ENCODE measurements at regions not wholly inside any gene's neighbourhood (a gene's known extent, or its start where the extent isn't known, plus 50 kb on each side); places are given as distances from the start of the nearest gene placed in this dataset.
A peak's percentile ranks its signal among the peaks of the same experiment; 100 is the strongest.

GRCh38 chr1:67566803-67567377, 118.1 kb upstream of the GADD45A start:
- Histone ChIP-seq H3K4me3 (replicated peaks in 1 of 2; ENCODE audit: low read depth in 1 of 2, low read length in 2 of 2) (no peak overlapping the region), H3K79me2 (ENCODE audit: insufficient read depth, low read length) (no peaks in the 10 kb centered on the region), H3K27ac (ENCODE audit: low read depth, low read length) (no peak overlapping the region), H3K4me1 (ENCODE audit: control insufficient read depth in 1 of 2, insufficient read depth in 2 of 2, low read length in 2 of 2) (peaks cover 2 to 16% of the 10 kb centered on the region in 2 experiments; a peak in 3 of 4 replicates), H3K9me2 (ENCODE audit: insufficient read depth) (no peaks in the 10 kb centered on the region), H3K9me3 (ENCODE audit: control insufficient read depth in 1 of 2, insufficient read depth in 1 of 2, low read depth in 1 of 2, low read length in 2 of 2) (no peaks in the 10 kb centered on the region), H3K4me2 (ENCODE audit: low read length) (no peak overlapping the region), H2AFZ (ENCODE audit: low read depth, low read length, poor library complexity, severe bottlenecking) (no peak overlapping the region), H3K27me3 (ENCODE audit: insufficient read depth, low read length) (no peaks in the 10 kb centered on the region), H4K20me1 (ENCODE audit: insufficient read depth) (no peaks in the 10 kb centered on the region), H3K36me3 (ENCODE audit: control insufficient read depth in 1 of 2, insufficient read depth in 2 of 2, low read length in 2 of 2) (no peaks in the 10 kb centered on the region), H3K9ac (ENCODE audit: low read length) (no peak overlapping the region)
- ChIA-PET CTCF (no interaction called here), RAD21 (ENCODE audit: low non-redundant PET in 1 of 2, low total read pairs in 2 of 2, uncharacterized antibody in 2 of 2, unreplicated experiment in 2 of 2) (no interaction called here), POLR2A (no interaction called here)
- DNase-seq (ENCODE audit: low read depth, low spot score) (no peak), ATAC-seq (no peak)
- no TSS peak for BruUV-seq (replicated peaks)
- TF ChIP-seq ZFX (IDR thresholded peaks at IDR 0.05) (no peak), POLR2AphosphoS5 (IDR thresholded peaks at IDR 0.05; ENCODE audit: low read depth, low read length) (no peak), SP1 (IDR thresholded peaks at IDR 0.05; ENCODE audit: low read depth) (no peak), SRF (IDR thresholded peaks at IDR 0.05; ENCODE audit: low read depth) (no peak), FOSL1 (IDR thresholded peaks at IDR 0.05; ENCODE audit: low read depth) (no peak), CEBPB (IDR thresholded peaks at IDR 0.05; ENCODE audit: low read depth) (no peak)
- intact Hi-C loops (cut with micrococcal nuclease), result loop anchor here (10.0 kb wide), 1 partner anchor 118 kb away; the partner anchor contains the start of gene GADD45A

- intact Hi-C loops (cut with micrococcal nuclease), result no loop called here
- Histone ChIP-seq H3K9ac (ENCODE audit: low read length) (no peak overlapping the region), H3K27me3 (ENCODE audit: insufficient read depth, low read length) (no peaks in the 10 kb centered on the region), H4K20me1 (ENCODE audit: insufficient read depth) (no peaks in the 10 kb centered on the region), H3K4me2 (ENCODE audit: low read length) (peak overlapping the region; percentile 30), H2AFZ (ENCODE audit: low read depth, low read length, poor library complexity, severe bottlenecking) (no peak overlapping the region), H3K79me2 (ENCODE audit: insufficient read depth, low read length) (no peaks in the 10 kb centered on the region), H3K4me3 (replicated peaks in 1 of 2; ENCODE audit: low read depth in 1 of 2, low read length in 2 of 2) (no peak overlapping the region), H3K9me3 (ENCODE audit: control insufficient read depth in 1 of 2, insufficient read depth in 1 of 2, low read depth in 1 of 2, low read length in 2 of 2) (no peaks in the 10 kb centered on the region), H3K9me2 (ENCODE audit: insufficient read depth) (no peaks in the 10 kb centered on the region), H3K27ac (ENCODE audit: low read depth, low read length) (no peak overlapping the region), H3K36me3 (ENCODE audit: control insufficient read depth in 1 of 2, insufficient read depth in 2 of 2, low read length in 2 of 2) (no peaks in the 10 kb centered on the region), H3K4me1 (ENCODE audit: control insufficient read depth in 1 of 2, insufficient read depth in 2 of 2, low read length in 2 of 2) (peaks cover 0 to 12% of the 10 kb centered on the region in 2 experiments; a peak in 2 of 4 replicates)
- ATAC-seq, result peak; percentile 57
- ChIA-PET CTCF (interaction anchor here (0.8 to 3.1 kb wide), 4 partner anchors 9 to 189 kb away, joined by 3 to 19 read pairs (median 4); no protein-coding TSS in a partner anchor), POLR2A (interaction anchor here (1.3 kb wide), 1 partner anchor 114 kb away, joined by 5 read pairs; the partner anchor contains the start of gene GADD45A), RAD21 (ENCODE audit: low non-redundant PET in 1 of 2, low total read pairs in 2 of 2, uncharacterized antibody in 2 of 2, unreplicated experiment in 2 of 2) (no interaction called here)
- TF ChIP-seq CBX3 (IDR thresholded peaks at IDR 0.05; ENCODE audit: low read depth) (peak; percentile 13; the same call in 1 of the 2 replicates), TCF7L2 (IDR thresholded peaks at IDR 0.05; ENCODE audit: borderline replicate concordance, extremely low read depth, insufficient read depth, insufficient read length) (no peak), POLR2AphosphoS5 (IDR thresholded peaks at IDR 0.05; ENCODE audit: low read depth, low read length) (no peak), ZBTB33 (IDR thresholded peaks at IDR 0.05; ENCODE audit: extremely low read depth, insufficient replicate concordance, low read length) (no peak), EZH2phosphoT487 (IDR thresholded peaks at IDR 0.05; ENCODE audit: borderline replicate concordance) (no peak), EZH2 (IDR thresholded peaks at IDR 0.05) (no peak), RAD21 (IDR thresholded peaks at IDR 0.05; ENCODE audit: low read depth) (no peak), CTCF (IDR thresholded peaks at IDR 0.05 in 2 of 3, conservative IDR thresholded peaks at IDR 0.05 in 1 of 3; ENCODE audit: borderline replicate concordance in 1 of 3, insufficient read depth in 1 of 3, low read depth in 2 of 3, low read length in 2 of 3) (no peak), YY1 (IDR thresholded peaks at IDR 0.05; ENCODE audit: extremely low read depth, insufficient replicate concordance, low read depth, low read length) (no peak), SRF (IDR thresholded peaks at IDR 0.05; ENCODE audit: low read depth) (no peak), FOSL1 (IDR thresholded peaks at IDR 0.05; ENCODE audit: low read depth) (0 out of 2 replicates have a peak, but pooled peaks have one; percentile 11), SP1 (IDR thresholded peaks at IDR 0.05; ENCODE audit: low read depth) (no peak)
- no peak for DNase-seq (ENCODE audit: low read depth, low spot score)
- no TSS peak for BruUV-seq (replicated peaks)
These were observed 114.4 kb upstream of the GADD45A start for GRCh38 chr1:67570486-67571143.
